K562 (cell line): ENCODE measurements at regions not wholly inside any gene's neighbourhood (a gene's known extent, or its start where the extent isn't known, plus 50 kb on each side); places are given as distances from the start of the nearest gene placed in this dataset.

Source experiments
- ATAC-seq: fragments of 200-7000 bp; cut with Tn5 transposase; 3 replicates; pipeline ENCODE4 v1.9.1; 2020; ENCODE audit warnings: moderate library complexity
- BruUV-seq: library from RNA; stranded (reverse); fragments of 400-500 nt; replicated peaks from 2 replicates; lab custom pipeline; 2021; lab: Mats Ljungman, UMichigan
- CTCF ChIA-PET: fragments of 300-600 bp; formaldehyde crosslinking; extraction: SDS; loops from one replicate; lab custom pipeline; 2021; ENCODE audit warnings: low intra/inter-chr PET ratio; lab: Yijun Ruan, JAX
- POLR2A ChIA-PET: fragments of 300-600, 350-650 bp; sonication (Branson Sonifier 250); formaldehyde crosslinking; extraction: SDS; loops from one replicate; lab custom pipeline; 2021; ENCODE audit warnings: antibody characterized with exemption, inconsistent platforms; lab: Yijun Ruan, JAX
- DNase-seq, 4 experiments: peaks; one replicate each; pipeline versions ENCODE4 v3.0.0 to v3.0.0-alpha.2; 2011 to 2018; ENCODE audit warnings: low spot score in 3 of 4, mixed read lengths in 3 of 4; ENCODE audit errors: extremely low read depth in 1 of 4
- FAIRE-seq: peaks from 2 replicates; lab custom pipeline; 2011; peaks lifted over from hg19 to GRCh38; lab: Jason Lieb, UNC
- H2AFZ ChIP-seq: 2 replicates; pipeline ENCODE4 v1.6.0; 2011; ENCODE audit warnings: low read depth, low read length, control low read depth, inconsistent platforms
- H3K27ac ChIP-seq: fragments of 200-600 bp; 3 replicates; pipeline ENCODE4 v1.8.0; 2011; ENCODE audit warnings: low read depth, mild to moderate bottlenecking, control low read depth, inconsistent platforms, low read length, moderate library complexity, mixed read lengths; ENCODE audit errors: extremely low read depth
- H3K27me3 ChIP-seq, 2 experiments: fragments of 300-600 bp in 1 of 2; 2 replicates in 1 of 2; 3 replicates in 1 of 2; pipeline versions ENCODE4 v1.6.0 to v1.8.0; 2011; ENCODE audit warnings: inconsistent platforms in 2 of 2, low read length in 2 of 2, mild to moderate bottlenecking in 1 of 2, mixed read lengths in 1 of 2, moderate library complexity in 1 of 2; ENCODE audit not compliant: control insufficient read depth in 2 of 2, insufficient read depth in 2 of 2
- H3K36me3 ChIP-seq: fragments of 300-600 bp; 3 replicates; pipeline ENCODE4 v1.8.0; 2011; ENCODE audit warnings: mild to moderate bottlenecking, low read length, inconsistent platforms; ENCODE audit not compliant: control insufficient read depth, insufficient read depth
- H3K4me1 ChIP-seq, 2 experiments: fragments of 200-600 bp in 1 of 2; replicated peaks in 1 of 2; 2 replicates in 1 of 2; 3 replicates in 1 of 2; pipeline versions ENCODE4 v1.5.1 to v1.8.0; 2011; ENCODE audit warnings: inconsistent platforms in 2 of 2, low read length in 2 of 2, mild to moderate bottlenecking in 1 of 2, mixed read lengths in 1 of 2, moderate library complexity in 1 of 2; ENCODE audit not compliant: control insufficient read depth in 2 of 2, insufficient read depth in 2 of 2
- H3K4me2 ChIP-seq: 2 replicates; pipeline ENCODE4 v1.6.1; 2011; ENCODE audit warnings: low read length, control low read depth, inconsistent platforms, mixed read lengths; ENCODE audit not compliant: insufficient read depth
- H3K4me3 ChIP-seq: fragments of 200-600 bp; sonication (generic), shearing (Covaris generic); 2 replicates; pipeline ENCODE4 v1.5.1; 2016; ENCODE audit warnings: control low read depth, inconsistent platforms
- H3K79me2 ChIP-seq: fragments of 200-600 bp; 3 replicates; pipeline ENCODE4 v1.8.0; 2011; ENCODE audit warnings: low read length, inconsistent platforms; ENCODE audit not compliant: control insufficient read depth, insufficient read depth
- H3K9ac ChIP-seq, 2 experiments: 2 replicates each; pipeline versions ENCODE4 v1.6.0 to v1.6.1; 2011; ENCODE audit warnings: low read depth in 2 of 2, low read length in 2 of 2, control low read depth in 1 of 2, inconsistent platforms in 1 of 2, mild to moderate bottlenecking in 1 of 2, mixed read lengths in 1 of 2; ENCODE audit not compliant: insufficient read depth in 1 of 2
- H3K9me1 ChIP-seq: one replicate; pipeline ENCODE4 v1.6.0; 2011; ENCODE audit warnings: inconsistent platforms, mild to moderate bottlenecking, low read length, moderate library complexity; ENCODE audit not compliant: control insufficient read depth, insufficient read depth
- H3K9me3 ChIP-seq: replicated peaks from 2 replicates; pipeline ENCODE4 v1.5.1; 2011; ENCODE audit warnings: low read depth, low read length, inconsistent platforms; ENCODE audit not compliant: control insufficient read depth, insufficient read depth
- H4K20me1 ChIP-seq: replicated peaks from 2 replicates; pipeline ENCODE4 v1.6.1; 2011; ENCODE audit warnings: low read length, inconsistent platforms, mixed read lengths; ENCODE audit not compliant: control insufficient read depth, insufficient read depth
- EP300 ChIP-seq: IDR thresholded peaks from 2 replicates; pipeline ENCODE4 v1.6.1; 2012; ENCODE audit warnings: low read length, improper control_type of control experiment
- HNRNPK ChIP-seq: fragments of 200-400 bp; formaldehyde crosslinking; IDR thresholded peaks from one replicate; pipeline ENCODE4 v1.6.1; 2018; ENCODE audit warnings: mild to moderate bottlenecking, low read depth, low read length; ENCODE audit not compliant: poor library complexity, severe bottlenecking
- NFE2 ChIP-seq: IDR thresholded peaks from 2 replicates; pipeline ENCODE4 v1.6.1; 2014; ENCODE audit warnings: antibody characterized with exemption, low read depth
- SMAD1 ChIP-seq: fragments of 150-350 bp; IDR thresholded peaks from 2 replicates; pipeline ENCODE4 v1.6.1; 2014; ENCODE audit warnings: low read length, low read depth; ENCODE audit not compliant: partially characterized antibody
- ZNF146 ChIP-seq: IDR thresholded peaks from one replicate; pipeline ENCODE4 v1.6.1; 2018; ENCODE audit warnings: missing compliant biosample characterization; ENCODE audit not compliant: unreplicated experiment
- WGBS: fragments of 100-300 bp; shearing (Covaris generic); methylation state at CpG from one replicate; pipeline ENCODE4 v1.1.6; 2016; ENCODE audit warnings: low coverage, mixed read lengths; ENCODE audit not compliant: insufficient coverage; ENCODE audit errors: missing lambda C conversion rate; 5-methylcytosine and 5-hydroxymethylcytosine counted together
- in situ Hi-C: fragments of 300-500 bp; cut with MboI; formaldehyde crosslinking; loops from 4 replicates; pipeline ENCODE4 v1.15.0; 2018; ENCODE audit warnings: inconsistent platforms, mixed read lengths
- intact Hi-C: fragments of 100-400 bp; cut with micrococcal nuclease; formaldehyde crosslinking; loops from 2 replicates; pipeline ENCODE4 v1.14.2; 2022
- TF ChIP-seq, protein P1 (sequence below): IDR thresholded peaks from 2 replicates; pipeline ENCODE4 v1.6.1; 2014; ENCODE audit warnings: antibody characterized with exemption

DNA sequence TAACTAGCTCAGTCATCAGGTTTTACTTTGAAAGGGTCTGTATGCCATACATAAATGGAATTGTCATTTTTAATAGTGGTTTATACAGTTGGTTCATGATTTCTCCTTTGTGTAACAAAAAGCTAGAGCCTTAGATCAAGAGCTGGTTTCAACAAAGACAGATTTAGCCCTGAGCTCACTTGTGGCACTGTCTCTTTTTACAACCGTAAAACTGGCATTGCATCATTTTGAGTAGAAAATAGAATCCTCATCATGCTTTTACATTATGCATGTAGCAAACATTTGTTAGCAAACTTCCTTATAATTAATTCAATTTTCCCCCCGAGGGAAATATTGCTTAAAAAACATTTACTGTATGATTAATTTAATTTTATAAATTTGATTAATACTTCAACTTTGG is 1871.5 kb downstream of the ARAP2 start:
- no peak for ATAC-seq
- no peak overlapping the region for H3K4me2 ChIP-seq
- no TSS peak for BruUV-seq
- H3K9me3 ChIP-seq = no peaks in the 10 kb centered on the region
- TF ChIP-seq EP300 (no peak), NFE2 (no peak), ZNF146 (CRISPR knock-in tag) (no peak), HNRNPK (no peak)
- TF ChIP-seq, protein P1, sequence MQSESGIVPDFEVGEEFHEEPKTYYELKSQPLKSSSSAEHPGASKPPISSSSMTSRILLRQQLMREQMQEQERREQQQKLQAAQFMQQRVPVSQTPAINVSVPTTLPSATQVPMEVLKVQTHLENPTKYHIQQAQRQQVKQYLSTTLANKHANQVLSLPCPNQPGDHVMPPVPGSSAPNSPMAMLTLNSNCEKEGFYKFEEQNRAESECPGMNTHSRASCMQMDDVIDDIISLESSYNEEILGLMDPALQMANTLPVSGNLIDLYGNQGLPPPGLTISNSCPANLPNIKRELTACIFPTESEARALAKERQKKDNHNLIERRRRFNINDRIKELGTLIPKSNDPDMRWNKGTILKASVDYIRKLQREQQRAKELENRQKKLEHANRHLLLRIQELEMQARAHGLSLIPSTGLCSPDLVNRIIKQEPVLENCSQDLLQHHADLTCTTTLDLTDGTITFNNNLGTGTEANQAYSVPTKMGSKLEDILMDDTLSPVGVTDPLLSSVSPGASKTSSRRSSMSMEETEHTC = no peak
- in situ Hi-C loops = no loop called here
- no peak overlapping the region for H2AFZ ChIP-seq
- no peaks in the 10 kb centered on the region for H3K36me3 ChIP-seq
- FAIRE-seq = no peak
- intact Hi-C loops = no loop called here
- no peaks in the 10 kb centered on the region for H3K79me2 ChIP-seq
- ChIA-PET CTCF (no interaction called here), POLR2A (interaction anchor here (1.0 to 1.2 kb wide), 2 partner anchors 9 to 50 kb away, joined by 3 read pairs; no protein-coding TSS in a partner anchor)
- H3K4me1 ChIP-seq = no peaks in the 10 kb centered on the region
- no peak overlapping the region for H3K27ac ChIP-seq
- no peaks in the 10 kb centered on the region for H4K20me1 ChIP-seq
- no peak overlapping the region for H3K9ac ChIP-seq
- 3% methylated on average over 2 of the region's 2 CpGs for WGBS
- no peak overlapping the region for H3K4me3 ChIP-seq
- DNase-seq = no peak
- no peaks in the 10 kb centered on the region for H3K9me1 ChIP-seq
- no peaks in the 10 kb centered on the region for H3K27me3 ChIP-seq

DNA sequence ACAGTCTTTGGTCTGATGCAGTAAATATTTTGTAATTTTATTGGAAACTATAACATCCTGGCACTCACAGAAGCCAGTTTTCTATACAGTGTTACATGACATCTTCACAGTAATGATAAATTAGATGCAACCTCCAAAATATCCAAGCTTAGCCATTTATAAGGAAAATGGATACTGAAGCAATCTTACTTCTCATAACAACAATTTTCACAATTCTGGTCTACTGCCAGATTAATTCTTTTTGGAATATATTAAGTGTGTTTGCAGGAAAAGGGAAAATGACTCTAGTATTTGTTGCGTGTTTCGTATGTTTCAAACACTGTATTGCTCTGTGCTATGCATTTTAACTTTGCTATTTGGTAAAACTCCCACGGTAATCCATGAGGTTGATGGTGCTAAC is 1870.9 kb downstream of the ARAP2 start:
- H2AFZ ChIP-seq = no peak overlapping the region
- H4K20me1 ChIP-seq = no peaks in the 10 kb centered on the region
- no peak for DNase-seq
- WGBS = 3% methylated on average over 3 of the region's 3 CpGs
- H3K9me1 ChIP-seq = no peaks in the 10 kb centered on the region
- no peak for TF ChIP-seq SMAD1
- TF ChIP-seq, all 486 proteins: peak for 0
- intact Hi-C loops (no loop called here), in situ Hi-C loops (no loop called here)
- Histone ChIP-seq H3K27me3 (no peaks in the 10 kb centered on the region), H3K79me2 (no peaks in the 10 kb centered on the region), H3K9ac (no peak overlapping the region), H3K4me1 (no peaks in the 10 kb centered on the region), H3K36me3 (no peaks in the 10 kb centered on the region), H3K4me2 (no peak overlapping the region), H3K4me3 (no peak overlapping the region), H3K27ac (no peak overlapping the region), H3K9me3 (no peaks in the 10 kb centered on the region)
- no peak for ATAC-seq
- FAIRE-seq = no peak
- CTCF ChIA-PET = no interaction called here
- POLR2A ChIA-PET = no interaction called here
- no TSS peak for BruUV-seq
